ENCODE measurements at regions not wholly inside any gene's neighbourhood (a gene's known extent, or its start where the extent isn't known, plus 50 kb on each side); places are given as distances from the start of the nearest gene placed in this dataset.
"Not testable (repeated sequence)": the region's sequence is repeated elsewhere in the genome, so short reads cannot be mapped to it uniquely, and the experiment has no call there.

GRCh38 chr2:102871707-102872106, 109.9 kb downstream of the TMEM182 start:
- ATAC-seq (no peak), DNase-seq (ENCODE audit: low spot score) (no peak)

DNA sequence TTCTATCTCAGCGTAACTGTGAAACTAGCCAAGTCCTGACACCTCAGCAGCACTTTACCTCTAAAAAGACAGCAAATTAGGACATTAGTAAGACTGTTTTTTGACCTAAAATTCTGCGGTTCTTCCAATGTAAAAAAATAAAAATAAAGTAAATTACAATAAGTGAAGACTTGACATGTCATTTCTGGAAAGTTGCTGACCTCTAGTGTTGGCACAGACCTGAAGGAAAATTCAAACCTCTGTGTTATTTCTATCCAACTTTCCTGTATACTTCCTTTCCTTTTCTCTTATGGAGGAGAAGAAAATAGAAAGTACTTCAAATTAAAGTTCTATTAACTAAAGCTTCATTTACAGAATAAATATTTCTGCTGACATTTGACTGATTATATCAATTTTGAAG, 110.6 kb downstream of the TMEM182 start:
- ATAC-seq, result no peak

GRCh38 chr2:102879513-102879912, 117.7 kb downstream of the TMEM182 start:
- not testable (repeated sequence) for DNase-seq (ENCODE audit: low spot score); ATAC-seq

More for the DNA sequence above, 110.6 kb downstream of the TMEM182 start:
- no peak for DNase-seq (ENCODE audit: low spot score)

- ATAC-seq (no peak), DNase-seq (ENCODE audit: low spot score) (no peak)
Measured at GRCh38 chr2:102880731-102881130, 118.9 kb downstream of the TMEM182 start.

GRCh38 chr2:102886216-102886893, 124.5 kb downstream of the TMEM182 start:
- ATAC-seq (no peak), DNase-seq (ENCODE audit: low spot score) (no peak)

DNA sequence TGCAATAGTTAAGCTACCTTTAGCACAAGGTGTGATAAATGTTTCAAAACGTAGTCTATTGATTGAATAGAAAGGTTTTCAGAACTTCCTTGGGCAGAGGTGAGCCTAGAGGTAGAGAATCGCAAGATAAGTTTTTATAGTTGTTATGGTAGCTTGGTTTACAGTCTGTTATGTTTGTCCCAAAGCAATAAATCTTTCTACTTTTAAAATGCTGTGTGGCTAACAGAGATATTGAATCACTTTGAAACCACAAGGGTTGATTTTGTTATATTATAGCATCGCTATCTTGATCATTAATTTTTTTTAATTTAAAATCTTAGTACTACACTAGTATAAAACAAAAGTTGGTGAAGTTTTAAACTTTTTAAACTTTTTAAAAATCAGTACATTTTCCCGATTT, 126.7 kb downstream of the TMEM182 start:
- ATAC-seq (no peak), DNase-seq (ENCODE audit: low spot score) (no peak)

DNA sequence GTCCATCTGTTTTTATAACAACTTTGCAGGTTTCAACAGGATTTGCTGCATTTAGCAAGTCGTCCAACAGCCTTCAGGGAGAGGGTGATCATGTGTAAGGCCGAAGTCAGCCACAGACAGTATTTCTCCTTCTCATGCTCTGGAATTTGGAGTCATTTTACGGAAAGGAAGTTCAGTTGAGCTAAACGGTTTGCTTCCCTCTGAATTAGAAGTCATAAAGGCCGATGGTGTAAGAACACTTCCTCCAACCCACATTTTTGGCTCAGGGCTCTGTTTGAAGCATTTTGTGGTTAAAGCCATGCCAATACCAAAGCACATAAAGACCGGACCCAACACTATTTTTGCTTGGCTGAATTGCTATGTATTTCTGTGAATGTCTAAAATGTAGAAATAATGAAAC, 129.5 kb downstream of the TMEM182 start:
- no peak for DNase-seq (ENCODE audit: low spot score)
- no peak for ATAC-seq

GRCh38 chr2:102892698-102893310, 131.0 kb downstream of the TMEM182 start:
- no peak for ATAC-seq
- no peak for DNase-seq (ENCODE audit: low spot score)

GRCh38 chr2:102893870-102894269, 132.0 kb downstream of the TMEM182 start:
- ATAC-seq, result no peak
- DNase-seq (ENCODE audit: low spot score), result no peak

GRCh38 chr2:102895376-102895775, 133.5 kb downstream of the TMEM182 start:
- no peak for ATAC-seq
- DNase-seq (ENCODE audit: low spot score), result no peak

DNA sequence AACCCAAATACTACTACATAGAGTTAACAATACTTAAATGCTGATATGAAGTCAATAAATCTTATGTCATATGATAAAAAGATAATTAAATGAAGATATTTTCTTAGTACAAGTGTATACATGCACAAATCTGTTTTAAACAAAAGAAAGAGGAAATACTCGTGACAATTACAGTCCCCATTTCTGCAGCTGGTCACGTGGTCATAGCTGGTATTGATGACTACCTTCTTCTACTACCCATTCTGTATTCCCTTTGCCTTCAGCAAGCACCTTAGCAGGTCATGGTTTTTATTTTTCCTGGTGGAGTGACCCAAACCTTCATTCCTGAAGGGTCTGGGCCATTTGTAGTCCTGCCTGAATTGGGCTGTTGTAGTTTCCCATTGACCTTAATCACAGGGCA, 147.4 kb downstream of the TMEM182 start:
- not testable (repeated sequence) for DNase-seq (ENCODE audit: low spot score); ATAC-seq

- ATAC-seq (no peak), DNase-seq (ENCODE audit: low spot score) (no peak)
Measured at GRCh38 chr2:102910724-102911123, 148.9 kb downstream of the TMEM182 start.

DNA sequence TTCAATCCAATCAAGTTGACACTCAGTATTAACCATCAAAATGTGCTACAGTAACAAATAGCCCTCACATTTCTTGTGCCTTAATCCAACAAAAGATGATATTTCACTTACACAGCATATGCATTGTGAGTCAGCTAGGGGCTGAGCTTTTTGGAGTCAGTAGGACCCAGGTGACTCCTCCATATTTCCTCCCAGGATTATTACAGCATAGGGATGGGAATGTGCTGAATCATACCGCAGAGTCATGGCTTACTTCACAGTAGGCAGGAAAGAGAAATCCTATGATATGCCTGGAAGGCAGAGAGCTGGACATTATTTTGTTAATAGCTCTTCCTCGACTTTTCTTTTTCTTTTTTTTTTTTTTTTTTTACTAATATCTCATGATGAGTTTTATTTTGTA, 153.3 kb downstream of the TMEM182 start:
- no peak for ATAC-seq
- no peak for DNase-seq (ENCODE audit: low spot score)

DNA sequence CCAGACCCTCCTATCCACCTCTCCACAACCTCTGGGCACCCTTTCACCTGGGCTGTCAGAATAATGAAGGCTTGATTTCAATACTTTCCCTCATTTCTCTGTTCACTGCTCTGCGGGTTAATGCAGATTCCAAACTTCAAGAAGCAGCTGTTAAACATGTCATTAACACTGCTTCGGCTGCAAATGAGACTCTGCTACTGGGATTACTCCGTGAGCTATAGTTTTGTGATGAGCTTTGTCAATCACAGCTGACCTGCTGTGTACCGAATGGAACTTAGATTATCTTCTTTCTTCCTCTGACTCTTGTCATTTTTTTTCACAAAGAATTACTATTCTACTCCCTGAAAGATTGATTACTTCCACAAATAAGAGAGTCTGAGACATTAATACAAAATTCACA, 160.5 kb downstream of the TMEM182 start:
- DNase-seq (ENCODE audit: low spot score) (no peak), ATAC-seq (no peak)

GRCh38 chr2:102925003-102925402, 163.2 kb downstream of the TMEM182 start:
- ATAC-seq (no peak), DNase-seq (ENCODE audit: low spot score) (no peak)

DNA sequence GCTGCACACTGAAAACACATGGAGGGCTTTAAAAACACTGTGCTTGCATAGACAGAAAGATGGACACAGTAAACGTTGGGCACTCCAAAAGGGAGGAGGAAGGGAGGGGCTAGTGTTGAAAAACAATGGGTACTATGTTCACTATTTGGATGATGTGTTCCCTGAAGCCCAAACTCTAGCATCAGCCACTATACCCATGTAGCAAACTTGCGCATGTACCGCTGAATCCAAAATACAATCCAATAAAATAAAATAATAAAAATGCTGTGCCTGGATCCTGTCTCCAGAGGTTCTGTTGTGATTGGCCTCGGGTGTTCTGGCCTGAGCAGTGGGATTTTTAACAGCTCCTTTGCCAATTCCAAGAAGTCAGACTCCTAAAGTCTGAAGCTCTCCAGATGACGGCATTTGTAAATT, 166.0 kb downstream of the TMEM182 start:
- DNase-seq (ENCODE audit: low spot score), result no peak
- no peak for ATAC-seq

GRCh38 chr2:102929721-102930120, 167.9 kb downstream of the TMEM182 start:
- ATAC-seq, result no peak
- DNase-seq (ENCODE audit: low spot score), result no peak

DNA sequence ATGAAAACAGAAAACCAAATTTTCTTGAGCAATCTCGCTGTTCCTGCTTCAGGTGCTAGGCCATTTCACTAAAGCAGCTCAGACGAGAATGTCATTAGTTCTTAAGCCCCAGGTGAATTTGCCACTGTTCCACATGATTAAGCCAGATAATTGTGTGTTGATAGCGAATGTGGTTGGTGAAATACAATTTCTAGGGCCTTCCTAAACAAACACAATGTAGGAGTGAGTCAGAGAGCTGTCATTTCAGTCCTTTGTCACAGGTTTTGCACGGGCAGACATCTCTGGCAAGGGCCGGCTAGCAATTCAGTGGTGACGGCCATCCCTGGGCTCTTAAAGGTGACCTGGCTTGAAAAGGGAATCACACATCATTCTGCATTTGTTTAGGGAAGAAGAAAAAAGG, 170.7 kb downstream of the TMEM182 start:
- DNase-seq (ENCODE audit: low spot score) (no peak), ATAC-seq (no peak)

DNA sequence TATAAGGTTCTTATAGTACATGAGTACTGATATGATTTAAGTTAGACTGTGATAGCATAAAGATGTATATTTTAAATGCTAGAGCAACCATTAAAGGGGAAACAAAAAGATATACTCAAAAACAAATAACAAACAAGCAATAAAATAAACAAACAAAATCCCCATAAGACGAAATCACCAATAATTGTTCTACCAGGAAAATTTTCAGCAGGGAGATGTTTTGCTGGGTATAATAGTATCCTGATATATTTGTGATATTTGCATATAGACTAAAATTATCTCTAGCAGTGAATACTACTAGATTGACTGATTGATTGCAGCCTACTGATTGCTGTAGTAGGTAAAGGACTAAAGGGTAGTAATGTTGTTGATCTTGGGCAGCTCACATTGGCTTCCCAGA, 177.4 kb downstream of the TMEM182 start:
- no peak for ATAC-seq

GRCh38 chr2:102940684-102941083, 178.9 kb downstream of the TMEM182 start:
- ATAC-seq (no peak), DNase-seq (ENCODE audit: low spot score) (no peak)

More for the DNA sequence above, 177.4 kb downstream of the TMEM182 start:
- DNase-seq (ENCODE audit: low spot score), result no peak

DNA sequence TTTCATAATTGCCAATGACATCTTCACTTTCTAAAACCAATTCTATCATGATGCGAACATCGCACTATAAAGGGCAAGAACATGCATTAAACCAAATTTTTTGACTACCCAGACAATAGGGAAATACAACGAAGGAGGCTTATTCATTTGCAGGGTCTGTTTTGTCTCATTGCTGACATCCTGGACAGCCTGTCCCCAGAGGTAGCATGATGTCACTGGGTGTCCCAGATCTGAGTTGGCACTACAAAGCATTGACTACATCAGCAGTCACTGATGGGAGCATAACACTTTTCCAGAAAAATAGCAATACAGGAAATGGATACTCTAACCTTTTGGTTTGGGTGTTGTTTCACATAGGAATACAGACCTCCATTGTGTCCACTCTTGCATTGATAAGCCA, 180.3 kb downstream of the TMEM182 start:
- no peak for DNase-seq (ENCODE audit: low spot score)
- no peak for ATAC-seq

DNA sequence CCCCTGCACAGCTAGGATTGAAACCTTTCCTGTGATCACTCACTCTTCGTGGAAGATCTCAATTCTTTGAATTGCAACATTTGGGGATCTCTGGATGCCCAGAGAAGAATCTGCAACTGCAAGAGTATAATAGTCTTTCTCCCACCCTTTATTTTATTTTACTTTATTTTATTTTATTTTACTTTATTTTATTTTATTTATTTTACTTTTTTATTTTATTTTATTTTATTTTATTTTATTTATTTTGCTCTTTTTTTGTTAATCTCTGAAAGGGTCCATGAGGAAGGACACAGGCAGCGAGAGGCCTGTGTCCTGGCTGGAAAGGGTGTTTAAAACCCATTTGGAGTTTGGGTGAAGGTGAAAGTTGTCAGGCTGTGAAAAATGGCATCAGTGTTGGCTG, 181.4 kb downstream of the TMEM182 start:
- ATAC-seq (no peak), DNase-seq (ENCODE audit: low spot score) (no peak)
